HG02973 (cell line): ENCODE measurements at regions not wholly inside any gene's neighbourhood (a gene's known extent, or its start where the extent isn't known, plus 50 kb on each side); places are given as distances from the start of the nearest gene placed in this dataset.
"Not testable (repeated sequence)": the region's sequence is repeated elsewhere in the genome, so short reads cannot be mapped to it uniquely, and the experiment has no call there.

Experiments
- ATAC-seq: cut with Tn5 transposase; IDR thresholded peaks from one replicate; pipeline ENCODE4 v1.9.1; 2021; ENCODE audit warnings: moderate library complexity; ENCODE audit not compliant: unreplicated experiment

DNA sequence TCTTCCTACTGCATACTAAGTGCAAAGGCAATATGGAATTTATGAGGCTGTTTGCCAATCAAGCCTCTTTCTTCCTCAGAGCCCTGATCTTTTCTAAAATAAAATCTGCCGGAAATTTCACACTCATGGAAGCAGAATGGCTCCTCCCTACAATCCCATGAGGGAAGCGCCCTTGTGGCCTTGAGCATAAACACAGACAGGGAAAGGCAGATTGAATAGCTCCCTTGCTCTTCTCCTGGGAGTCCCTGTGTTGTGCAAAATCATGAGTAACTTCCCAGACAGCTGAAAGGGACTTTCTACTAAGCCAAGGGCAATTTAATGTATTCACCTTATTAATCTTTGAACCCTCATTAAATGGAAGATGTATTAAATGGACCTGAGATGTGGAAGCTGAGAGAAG is 226.1 kb upstream of the PIK3R1 start:
- ATAC-seq: no peak

DNA sequence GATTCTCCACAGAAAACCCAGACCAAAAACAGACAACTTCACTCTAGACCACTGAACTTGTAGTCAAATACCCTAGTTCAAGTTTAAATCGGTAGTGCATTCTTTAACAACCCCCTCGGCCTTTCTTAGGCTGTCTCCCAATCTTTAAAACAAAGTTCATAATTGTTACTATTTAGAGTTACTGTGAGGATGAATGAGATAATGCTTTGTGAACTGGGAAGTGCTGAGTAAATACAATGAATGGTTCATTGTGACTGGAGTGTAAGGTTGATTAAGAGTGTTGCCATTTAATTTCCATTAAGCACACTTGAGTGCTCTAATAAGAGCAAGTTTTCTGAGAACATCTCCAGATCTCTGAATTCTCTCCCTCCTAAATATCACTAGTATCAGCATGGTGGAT is 228.8 kb upstream of the PIK3R1 start:
- ATAC-seq: no peak

DNA sequence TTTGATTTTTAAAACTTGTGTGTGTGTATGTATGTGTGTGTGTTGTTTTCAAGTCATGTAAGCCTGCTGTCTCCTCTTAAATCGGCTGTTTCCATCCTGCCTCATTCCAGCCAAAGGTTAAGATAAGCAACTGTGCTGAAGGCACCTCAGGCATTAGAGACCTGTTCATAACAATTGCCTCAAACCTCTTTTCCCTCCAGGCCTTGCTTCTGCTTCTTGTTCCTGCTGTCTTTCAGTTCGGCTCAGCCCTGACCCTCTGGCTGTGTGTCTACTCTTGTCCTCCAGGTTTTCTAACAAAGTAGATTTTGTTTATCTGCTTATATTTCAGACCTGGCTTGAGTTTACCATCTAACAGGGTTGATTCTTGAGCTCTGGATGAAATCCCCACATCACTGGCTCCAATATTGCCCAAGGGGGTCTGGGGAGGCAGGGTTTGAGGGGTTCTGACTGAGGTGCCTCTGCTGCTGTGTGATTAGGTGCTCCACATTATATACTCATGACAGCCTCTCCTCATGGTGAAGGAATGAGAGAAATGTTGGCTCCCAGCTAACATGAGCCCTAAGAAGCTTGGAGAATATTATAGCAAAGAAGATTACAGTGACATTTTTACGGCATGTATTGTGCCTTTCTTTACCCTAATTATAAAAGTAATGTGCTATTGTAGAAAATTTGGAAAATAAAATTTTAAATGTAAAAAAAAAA is 229.7 kb upstream of the PIK3R1 start:
- no peak for ATAC-seq

DNA sequence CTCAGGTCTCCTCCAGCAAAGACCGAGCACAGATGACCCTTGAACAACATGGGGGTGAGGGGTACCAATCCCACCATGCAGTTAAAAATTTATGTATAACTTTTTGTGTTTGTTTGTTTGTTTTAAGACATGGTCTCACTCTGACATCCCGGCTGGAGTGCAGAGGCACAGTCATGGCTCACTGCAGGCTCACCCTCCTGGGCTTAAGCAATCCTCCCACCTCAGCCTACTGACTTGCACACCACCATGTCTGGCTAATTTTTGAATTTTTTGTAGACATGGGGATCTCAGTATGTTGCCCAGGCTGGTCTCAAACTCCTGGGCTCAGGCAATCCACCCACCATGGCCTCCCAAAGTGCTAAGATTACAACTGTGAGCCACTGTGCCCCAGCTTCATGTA is 231.0 kb upstream of the PIK3R1 start:
- no peak for ATAC-seq

DNA sequence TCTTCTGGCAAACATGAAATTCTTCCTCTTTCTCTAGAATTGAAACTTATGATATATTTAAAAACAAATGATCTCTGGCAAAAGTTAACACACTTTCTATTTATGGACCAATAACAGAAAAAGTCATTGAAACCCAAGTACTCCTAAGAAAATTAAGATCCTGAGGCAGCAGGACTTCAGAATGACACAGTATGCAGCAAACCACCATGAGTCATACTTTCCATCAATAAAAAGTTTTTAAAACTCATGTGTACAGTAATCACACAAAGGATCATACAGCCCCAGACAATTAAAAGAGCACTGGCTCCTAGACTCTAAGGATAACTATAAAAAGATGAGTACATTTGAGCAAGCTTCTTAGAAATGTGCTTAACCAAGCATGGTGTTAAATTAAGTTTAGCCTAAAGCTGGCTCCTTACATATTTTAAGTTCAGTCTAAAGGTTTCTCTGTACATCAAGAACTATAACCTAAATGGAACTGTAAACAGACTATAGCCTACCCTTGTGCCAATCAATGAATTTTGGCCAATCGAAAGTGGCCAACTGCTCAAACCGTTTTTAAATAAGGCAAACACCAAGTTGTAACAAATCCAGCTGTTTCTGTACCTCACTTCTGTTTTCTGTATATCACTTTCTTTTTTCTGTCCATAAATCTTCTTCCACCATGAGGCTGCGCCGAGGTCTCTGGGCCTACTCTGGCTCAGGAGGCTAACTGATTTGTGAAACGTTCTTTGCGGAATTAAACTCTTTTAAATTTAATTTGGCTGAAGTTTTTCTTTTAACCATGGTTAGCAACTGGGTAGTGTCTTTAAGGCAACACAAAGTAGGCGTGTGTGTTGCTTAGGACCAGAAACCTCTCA is 232.1 kb upstream of the PIK3R1 start:
- no peak for ATAC-seq

DNA sequence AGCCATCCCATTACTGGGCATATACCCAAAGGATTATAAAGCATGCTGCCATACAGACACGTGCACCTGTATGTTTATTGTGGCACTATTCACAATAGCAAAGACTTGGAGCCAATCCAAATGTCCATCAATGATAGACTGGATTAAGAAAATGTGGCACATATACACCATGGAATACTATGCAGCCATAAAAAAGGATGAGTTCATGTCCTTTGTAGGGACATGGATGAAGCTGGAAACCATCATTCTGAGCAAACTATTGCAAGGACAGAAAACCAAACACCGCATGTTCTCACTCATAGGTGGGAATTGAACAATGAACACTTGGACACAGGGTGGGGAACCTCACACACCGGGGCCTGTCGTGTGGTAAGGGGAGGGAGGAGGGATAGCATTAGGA is 233.4 kb upstream of the PIK3R1 start:
- ATAC-seq: not testable (repeated sequence)

DNA sequence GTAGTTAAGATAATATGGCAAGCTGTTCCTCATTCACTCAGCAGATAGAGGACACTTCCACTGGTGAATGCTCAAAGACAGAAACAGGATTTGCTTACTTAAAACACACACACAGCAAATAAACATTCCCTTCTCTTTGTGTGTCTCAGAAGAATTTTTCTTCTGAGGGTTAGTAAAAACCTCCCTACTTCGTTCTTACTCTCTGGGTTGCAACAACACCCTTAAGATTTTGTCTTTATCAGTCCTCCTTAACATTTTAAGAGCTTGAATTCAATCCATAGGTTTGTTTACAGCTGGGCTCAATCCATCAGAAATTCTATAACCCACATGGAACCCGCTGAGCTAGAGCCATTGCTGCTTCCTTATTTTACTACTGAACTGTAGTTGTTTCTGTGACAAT is 237.4 kb upstream of the PIK3R1 start:
- ATAC-seq: no peak

DNA sequence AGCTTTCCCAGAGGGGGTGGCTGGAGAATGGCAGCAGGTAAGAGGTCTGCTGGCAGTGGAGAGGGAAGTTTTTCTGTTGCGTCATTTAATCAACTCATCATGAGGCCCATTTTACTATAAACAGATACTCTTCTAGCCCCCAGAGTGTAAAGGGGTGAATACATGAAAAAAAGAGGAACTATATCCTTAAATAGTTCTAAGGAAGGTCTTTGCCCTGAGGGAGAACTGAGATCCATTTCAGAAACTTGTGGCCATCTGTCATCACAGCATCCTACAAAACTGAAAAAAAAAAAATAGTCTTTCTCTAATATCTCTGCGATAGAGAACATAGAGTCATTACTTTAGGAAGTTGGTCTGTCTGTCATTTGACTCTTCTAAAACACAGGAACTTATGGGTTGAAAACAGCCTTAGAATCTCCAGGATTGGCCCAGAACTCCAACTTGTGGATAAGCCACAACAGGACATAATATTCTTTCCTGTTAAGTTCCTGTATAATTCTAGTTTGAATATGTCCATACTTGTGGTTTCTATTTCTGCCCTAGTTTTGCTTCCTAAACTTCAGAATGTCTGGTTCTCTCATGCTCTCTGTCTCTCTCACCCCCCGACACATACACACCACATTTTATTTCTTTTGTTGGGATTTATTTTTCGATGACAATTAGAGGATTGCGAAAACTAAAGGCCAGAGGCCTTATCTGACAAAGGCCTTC is 238.5 kb upstream of the PIK3R1 start:
- no peak for ATAC-seq

DNA sequence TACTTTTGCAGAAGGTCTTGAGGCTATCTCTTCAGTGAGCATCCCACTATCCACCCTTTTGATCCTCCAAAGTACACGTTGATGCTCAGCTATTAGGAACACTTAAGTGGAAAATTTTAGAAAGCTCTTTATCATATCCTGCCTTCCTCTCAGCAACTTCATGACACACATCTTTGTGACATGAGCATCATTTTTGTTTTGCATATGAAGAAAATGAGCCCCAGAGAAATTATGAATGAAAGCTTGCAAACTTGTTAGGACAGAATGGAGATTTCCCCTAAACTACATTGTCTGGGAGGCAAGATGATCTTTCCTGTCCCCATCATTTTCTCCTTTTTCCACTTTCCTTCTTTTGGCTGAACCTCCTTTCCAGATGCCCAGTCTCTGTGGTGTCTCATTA is 239.4 kb upstream of the PIK3R1 start:
- no peak for ATAC-seq

DNA sequence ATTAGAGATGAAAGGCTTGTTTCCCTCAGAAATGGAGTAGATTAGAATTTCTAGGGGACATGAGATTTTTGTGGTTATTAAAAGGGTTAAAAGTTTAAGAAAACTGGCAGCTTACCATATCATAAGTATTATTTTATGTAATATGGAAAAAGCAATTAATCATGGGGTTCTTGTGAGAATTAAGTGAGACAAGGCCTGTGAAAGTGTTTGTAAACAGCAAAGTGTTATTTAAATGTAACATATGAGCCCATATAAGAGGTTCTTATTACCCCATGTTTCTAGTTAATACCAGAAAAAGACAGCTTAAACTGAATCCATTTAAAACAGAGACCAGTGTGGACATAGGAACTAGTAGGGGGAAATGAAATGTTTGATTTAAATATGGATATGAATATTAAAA is 241.1 kb upstream of the PIK3R1 start:
- ATAC-seq: no peak

DNA sequence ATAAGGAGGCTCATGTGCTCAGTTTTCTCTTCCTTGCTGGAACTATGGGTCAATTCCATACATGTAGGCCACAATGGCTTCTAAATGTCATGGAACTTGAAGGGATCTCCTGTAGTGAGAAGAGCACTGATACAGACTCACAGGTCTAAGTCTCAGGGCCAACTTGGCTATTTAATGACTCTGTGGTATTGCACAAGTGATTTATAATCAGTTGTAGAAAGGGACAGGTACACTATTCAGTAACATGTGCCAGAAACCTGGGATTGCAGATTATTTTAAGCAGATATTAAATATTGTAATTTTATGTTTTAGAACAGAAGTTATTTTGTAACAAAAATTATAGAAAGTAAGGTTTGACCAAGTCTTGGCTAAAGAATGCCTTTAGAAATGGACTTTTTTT is 241.5 kb upstream of the PIK3R1 start:
- no peak for ATAC-seq

DNA sequence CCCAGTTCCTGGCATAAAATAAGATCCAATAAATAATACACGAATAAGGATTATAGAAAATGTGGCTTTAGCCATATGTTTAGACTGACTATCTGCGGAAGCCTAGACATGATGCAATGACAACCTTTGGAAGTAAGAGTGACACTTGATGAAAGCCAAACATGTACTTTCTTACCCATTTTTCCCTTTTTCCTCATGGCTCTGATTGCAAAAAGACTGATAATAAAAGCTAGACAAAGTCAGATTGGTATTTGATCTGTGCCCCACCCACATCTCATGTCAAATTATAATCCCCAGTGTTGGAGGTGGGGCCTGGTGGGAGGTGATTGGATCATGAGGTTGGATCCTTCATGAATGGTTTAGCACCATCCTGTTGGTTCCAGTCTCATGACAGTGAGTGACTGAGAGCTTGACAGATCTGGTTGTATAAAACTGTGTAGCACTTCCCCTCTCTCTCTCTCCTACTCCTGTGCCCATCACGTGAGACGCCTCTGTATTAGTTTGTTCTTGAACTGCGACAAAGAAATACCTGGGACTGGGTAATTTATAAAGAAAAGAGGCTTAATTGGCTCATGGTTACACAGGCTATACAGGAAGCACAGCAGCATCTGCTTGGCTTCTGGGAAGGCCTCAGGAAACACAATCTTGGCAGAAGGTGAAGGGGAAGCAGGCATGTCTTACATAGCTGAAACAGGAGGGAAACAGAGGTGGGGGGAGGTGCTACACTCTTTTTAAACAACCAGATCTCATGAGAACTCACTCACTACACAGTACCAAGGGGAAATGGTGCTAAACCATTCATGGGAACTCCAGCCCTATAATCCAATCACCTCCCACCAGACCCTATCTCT is 243.4 kb upstream of the PIK3R1 start:
- ATAC-seq: no peak

DNA sequence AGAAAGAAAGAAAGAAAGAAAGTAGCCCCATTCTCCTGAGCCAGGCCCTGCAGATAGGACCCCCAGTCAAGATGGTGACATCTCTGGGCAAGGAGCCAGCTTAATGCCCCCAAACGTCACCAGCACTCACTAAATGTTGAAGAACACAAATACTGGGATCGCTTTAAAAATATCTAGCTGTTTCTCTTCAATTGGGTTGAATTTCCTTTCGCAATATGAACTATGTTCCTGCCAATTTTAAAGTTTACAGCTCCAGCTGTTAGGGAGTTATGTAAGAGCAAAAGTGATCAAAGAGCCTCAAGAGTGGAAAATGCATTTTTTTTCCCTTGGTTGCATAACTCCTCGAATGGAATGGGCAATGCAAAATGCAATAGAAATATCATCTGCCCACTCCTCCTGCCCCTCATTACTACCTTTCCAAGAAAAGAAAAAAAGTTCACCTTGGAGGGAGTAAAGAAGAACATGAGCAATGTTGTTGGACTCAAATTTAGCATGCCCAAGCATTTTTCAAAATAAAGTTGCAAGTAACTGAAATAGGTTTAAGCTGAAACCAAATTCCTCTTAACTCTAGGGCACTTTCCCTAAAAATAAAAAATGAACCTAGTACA is 244.2 kb upstream of the PIK3R1 start:
- no peak for ATAC-seq

DNA sequence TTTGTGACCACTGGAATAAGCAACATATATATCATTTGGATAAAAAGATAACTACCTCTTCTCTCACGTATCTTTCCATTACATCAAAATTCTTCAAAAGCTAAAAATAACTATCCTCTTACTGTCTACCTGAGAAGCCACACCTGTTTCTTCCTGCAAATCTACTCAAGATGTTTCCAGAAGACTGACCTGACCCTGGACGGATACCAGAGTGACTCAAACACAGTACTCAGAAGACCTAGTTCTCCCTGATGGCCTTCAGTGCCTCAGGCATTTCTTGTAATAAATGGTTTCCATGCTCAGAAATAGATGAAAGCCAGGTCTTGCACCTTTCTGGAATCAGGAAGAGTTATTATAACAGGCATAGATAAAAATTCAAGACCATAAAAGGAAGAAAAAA is 245.9 kb upstream of the PIK3R1 start:
- no peak for ATAC-seq

DNA sequence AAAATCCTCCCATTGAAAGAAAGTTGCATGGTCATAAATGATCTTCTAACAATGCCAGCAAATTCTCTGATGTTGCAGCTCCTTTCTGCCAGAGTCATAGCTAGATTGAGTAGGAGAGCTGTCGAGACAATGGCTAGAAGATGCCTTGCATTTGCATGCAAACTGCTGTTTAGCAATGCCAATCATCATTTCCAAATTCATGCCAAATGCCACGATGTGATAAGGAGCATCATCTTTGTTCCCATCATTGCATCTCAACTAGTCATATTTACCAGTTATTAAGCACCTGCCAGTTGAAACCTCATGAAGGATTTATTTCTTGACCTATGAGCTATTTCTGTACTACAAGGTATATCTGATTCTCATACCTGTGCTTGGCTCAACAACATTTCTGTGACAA is 246.4 kb upstream of the PIK3R1 start:
- ATAC-seq: no peak

DNA sequence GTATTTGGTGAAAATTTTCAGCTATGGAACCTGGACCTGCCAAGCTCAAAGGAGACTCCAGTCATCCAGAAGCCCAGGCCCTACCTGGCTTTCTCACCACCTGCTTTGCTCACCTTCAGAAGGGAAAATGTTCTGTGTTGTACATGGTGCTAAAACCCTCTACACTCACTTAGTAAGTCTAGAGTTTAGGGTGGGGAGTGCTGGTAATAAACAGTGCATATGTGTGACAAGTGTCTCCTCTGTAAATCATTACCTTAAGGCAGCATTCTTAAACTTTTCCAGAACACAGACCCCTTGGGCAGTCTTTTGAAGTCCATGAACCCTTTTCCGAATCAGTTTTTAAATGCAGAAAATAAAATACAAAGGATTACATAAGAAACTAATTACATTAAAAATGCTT is 248.8 kb upstream of the PIK3R1 start:
- ATAC-seq: no peak

DNA sequence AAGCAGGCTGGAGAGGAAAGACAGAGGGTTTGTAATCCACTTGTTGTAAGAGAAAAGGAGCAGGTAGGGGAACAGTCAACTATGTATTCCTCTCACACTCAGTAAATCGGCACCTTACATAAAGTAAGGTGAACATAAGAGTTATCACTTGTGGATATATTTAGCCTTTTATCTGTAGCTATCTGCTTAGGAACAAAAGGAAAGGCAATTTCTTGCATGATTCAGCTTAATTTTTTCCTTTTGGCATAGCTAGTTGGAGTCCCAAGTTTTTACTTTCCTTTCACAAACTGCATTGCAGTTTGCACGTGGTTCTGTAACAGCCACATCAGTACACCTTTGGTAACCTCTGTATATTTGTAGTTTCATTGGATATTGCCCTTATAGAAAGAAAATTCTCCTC is 250.9 kb upstream of the PIK3R1 start:
- no peak for ATAC-seq

DNA sequence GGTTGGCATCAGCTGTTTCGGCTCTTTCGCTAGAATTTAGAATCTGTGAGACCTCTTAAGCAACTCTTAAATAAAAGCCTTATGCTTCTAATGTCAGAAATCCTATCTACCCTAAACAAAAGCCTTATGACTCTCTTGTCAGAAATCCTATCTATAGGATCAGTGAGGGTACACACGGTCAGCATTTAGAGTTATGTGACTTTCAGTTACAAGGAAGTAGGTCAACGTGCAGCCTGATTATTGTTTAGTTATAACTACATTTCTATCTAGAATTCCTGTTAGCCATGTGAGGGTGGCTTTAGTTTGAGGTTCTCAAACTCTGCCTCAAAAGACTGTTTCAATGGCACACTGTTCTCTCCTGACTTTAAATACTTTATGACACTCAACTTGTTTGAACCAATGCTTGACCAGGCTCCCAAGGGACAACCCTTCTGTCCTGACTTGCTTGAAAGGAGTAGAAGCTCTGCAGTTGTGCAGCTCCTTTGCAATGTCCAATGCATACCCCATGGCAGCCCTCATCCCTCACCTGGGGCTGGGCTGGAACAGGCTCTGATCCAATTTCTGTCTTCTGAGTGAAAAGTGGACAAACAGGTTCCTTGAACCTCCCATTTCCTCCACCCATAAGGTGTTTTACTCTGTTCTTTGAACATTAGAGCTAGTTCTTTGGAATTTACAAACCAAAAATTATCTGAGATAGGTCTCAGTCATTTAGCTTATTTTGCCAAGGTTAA is 251.6 kb upstream of the PIK3R1 start:
- no peak for ATAC-seq

DNA sequence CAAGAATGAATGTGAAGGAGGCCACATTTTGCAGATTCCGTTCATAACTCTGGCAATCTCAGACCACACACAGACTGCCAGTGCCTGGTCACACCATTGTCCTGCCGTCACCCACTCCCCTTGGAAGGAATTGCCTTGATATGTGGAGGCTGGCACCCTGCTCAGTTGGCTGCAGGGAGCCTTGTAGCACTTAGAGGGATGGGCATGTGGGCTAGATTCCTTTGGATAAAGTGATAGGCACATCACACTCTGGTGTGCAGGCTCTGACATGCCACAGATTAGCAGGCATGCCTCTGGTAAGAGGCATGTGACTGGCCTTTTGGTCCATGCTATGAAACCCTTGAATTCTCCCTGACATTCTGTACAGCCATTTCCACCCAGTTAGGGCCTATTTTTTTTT is 254.6 kb upstream of the PIK3R1 start:
- ATAC-seq: no peak

DNA sequence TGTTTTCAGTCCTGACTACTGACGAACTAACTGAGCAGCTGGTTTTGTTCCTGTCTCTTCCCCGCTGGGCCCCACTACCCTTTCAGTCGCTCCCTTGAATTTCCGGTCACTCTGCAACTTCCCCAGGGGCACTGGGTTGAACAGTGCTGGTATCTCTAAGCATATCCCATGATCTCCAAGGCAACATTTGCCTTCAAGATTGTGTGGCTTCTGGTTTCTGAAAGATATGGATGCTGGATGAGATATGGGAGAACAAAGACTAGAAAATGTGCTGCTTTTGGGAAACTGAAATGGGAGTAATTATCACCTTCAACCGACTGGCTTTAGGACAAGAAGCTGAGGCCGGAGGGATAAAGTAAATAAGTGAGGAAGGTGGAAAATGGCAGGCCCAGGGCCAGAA is 258.2 kb upstream of the PIK3R1 start:
- ATAC-seq: no peak
